Esophagus squamous epithelium (tissue), 4 donors: ENCODE measurements at regions not wholly inside any gene's neighbourhood (a gene's known extent, or its start where the extent isn't known, plus 50 kb on each side); places are given as distances from the start of the nearest gene placed in this dataset.

Source experiments
- CTCF ChIP-seq, 6 experiments: fragments of 450-650 bp in 4 of 6; fragments of 200-600 bp in 2 of 6; sonication (generic) in 2 of 6; IDR thresholded peaks; one replicate each; pipeline ENCODE4 v1.5.1; 2016 to 2019; ENCODE audit warnings: antibody characterized with exemption in 6 of 6, mild to moderate bottlenecking in 4 of 6, moderate library complexity in 4 of 6
- POLR2A ChIP-seq, 4 donors: fragments of 450-650 bp; IDR thresholded peaks; one replicate each; pipeline ENCODE4 v1.6.1; 2017; ENCODE audit warnings: antibody characterized with exemption in 4 of 4, mild to moderate bottlenecking in 4 of 4, moderate library complexity in 3 of 4

- TF ChIP-seq POLR2A (IDR thresholded peaks at IDR 0.05) (no peak), CTCF (IDR thresholded peaks at IDR 0.05) (no peak)
Observed at GRCh38 chr6:166691746-166692145, 64.7 kb upstream of the RPS6KA2 start.
